PC-3 (cell line): ENCODE measurements at regions not wholly inside any gene's neighbourhood (a gene's known extent, or its start where the extent isn't known, plus 50 kb on each side); places are given as distances from the start of the nearest gene placed in this dataset.
"Not testable (repeated sequence)": the region's sequence is repeated elsewhere in the genome, so short reads cannot be mapped to it uniquely, and the experiment has no call there.

ENCODE experiments used
- ATAC-seq: fragments of 200-7000 bp; cut with Tn5 transposase; 2 replicates; pipeline ENCODE4 v1.9.1; 2020; ENCODE audit warnings: mild to moderate bottlenecking, moderate library complexity
- BruUV-seq: library from RNA; stranded (reverse); fragments of 400-500 nt; replicated peaks from 2 replicates; lab custom pipeline; 2021; lab: Mats Ljungman, UMichigan
- CTCF ChIA-PET: fragments of 300-600 bp; sonication (Branson Sonifier 250); formaldehyde crosslinking; loops from one replicate; lab custom pipeline; 2022; ENCODE audit warnings: antibody characterized with exemption; lab: Charles Lee
- POLR2A ChIA-PET: fragments of 300-600 bp; sonication (Branson Sonifier 250); formaldehyde crosslinking; loops from one replicate; lab custom pipeline; 2022; ENCODE audit warnings: antibody characterized with exemption; ENCODE audit not compliant: unreplicated experiment; lab: Charles Lee
- DNase-seq: peaks from one replicate; pipeline ENCODE4 v3.0.0-alpha.2; 2015
- H2AFZ ChIP-seq: fragments of 300-600 bp; sonication (generic); 2 replicates; pipeline ENCODE4 v1.6.0; 2016; ENCODE audit warnings: antibody characterized with exemption, low read length
- H3F3A ChIP-seq: fragments of 300-600 bp; sonication (generic); one replicate; pipeline ENCODE4 v1.6.0; 2017; ENCODE audit warnings: antibody characterized with exemption, low read length, control low read depth, mild to moderate bottlenecking; ENCODE audit not compliant: unreplicated experiment
- H3K27ac ChIP-seq: fragments of 300-600 bp; sonication (generic); 2 replicates; pipeline ENCODE4 v1.5.1; 2016; ENCODE audit warnings: mild to moderate bottlenecking, low read length
- H3K27me3 ChIP-seq: fragments of 300-600 bp; sonication (generic); 2 replicates; pipeline ENCODE4 v1.6.1; 2016; ENCODE audit warnings: low read length, mixed read lengths
- H3K36me3 ChIP-seq: fragments of 300-600 bp; sonication (generic); 2 replicates; pipeline ENCODE4 v1.6.1; 2016; ENCODE audit warnings: low read depth, mixed run types, low read length, mixed read lengths
- H3K4me1 ChIP-seq: fragments of 300-600 bp; sonication (generic); 2 replicates; pipeline ENCODE4 v1.5.1; 2016; ENCODE audit warnings: low read length; ENCODE audit not compliant: insufficient read depth
- H3K4me2 ChIP-seq: fragments of 300-600 bp; sonication (generic); 2 replicates; pipeline ENCODE4 v1.6.0; 2016; ENCODE audit warnings: low read length
- H3K4me3 ChIP-seq: fragments of 300-600 bp; sonication (generic); 2 replicates; pipeline ENCODE4 v1.5.1; 2016; ENCODE audit warnings: mild to moderate bottlenecking, low read length, mixed read lengths
- H3K79me2 ChIP-seq: fragments of 300-600 bp; sonication (generic); 2 replicates; pipeline ENCODE4 v1.6.1; 2017; ENCODE audit warnings: low read length, mixed read lengths
- H3K9ac ChIP-seq: fragments of 300-600 bp; sonication (generic); 2 replicates; pipeline ENCODE4 v1.6.0; 2016; ENCODE audit warnings: mild to moderate bottlenecking, low read length
- H3K9me2 ChIP-seq: fragments of 300-600 bp; sonication (generic); replicated peaks from 2 replicates; pipeline ENCODE4 v1.6.1; 2016; ENCODE audit warnings: mixed run types, low read length, mixed read lengths
- H3K9me3 ChIP-seq: fragments of 300-600 bp; sonication (generic); 2 replicates; pipeline ENCODE4 v1.6.1; 2016; ENCODE audit warnings: low read length, mixed read lengths
- H4K20me1 ChIP-seq: fragments of 300-600 bp; sonication (generic); 2 replicates; pipeline ENCODE4 v1.6.1; 2016; ENCODE audit warnings: low read length, mixed read lengths
- EZH2 ChIP-seq: fragments of 300-600 bp; sonication (generic); IDR thresholded peaks from one replicate; pipeline ENCODE4 v1.6.1; 2017; ENCODE audit warnings: antibody characterized with exemption, mild to moderate bottlenecking, low read length; ENCODE audit not compliant: unreplicated experiment
- EZH2phosphoT487 ChIP-seq: fragments of 300-600 bp; sonication (generic); IDR thresholded peaks from 2 replicates; pipeline ENCODE4 v1.6.1; 2018; ENCODE audit warnings: mild to moderate bottlenecking, antibody characterized with exemption, low read length, borderline replicate concordance
- intact Hi-C: fragments of 100-400 bp; cut with micrococcal nuclease; formaldehyde crosslinking; loops from 2 replicates; pipeline ENCODE4 v1.9.0; 2023
- TF ChIP-seq, protein P1 (sequence below): fragments of 300-600 bp; sonication (generic); conservative IDR thresholded peaks from 2 replicates; pipeline ENCODE4 v1.5.1; 2017; ENCODE audit warnings: antibody characterized with exemption, low read depth, mild to moderate bottlenecking, low read length

DNA sequence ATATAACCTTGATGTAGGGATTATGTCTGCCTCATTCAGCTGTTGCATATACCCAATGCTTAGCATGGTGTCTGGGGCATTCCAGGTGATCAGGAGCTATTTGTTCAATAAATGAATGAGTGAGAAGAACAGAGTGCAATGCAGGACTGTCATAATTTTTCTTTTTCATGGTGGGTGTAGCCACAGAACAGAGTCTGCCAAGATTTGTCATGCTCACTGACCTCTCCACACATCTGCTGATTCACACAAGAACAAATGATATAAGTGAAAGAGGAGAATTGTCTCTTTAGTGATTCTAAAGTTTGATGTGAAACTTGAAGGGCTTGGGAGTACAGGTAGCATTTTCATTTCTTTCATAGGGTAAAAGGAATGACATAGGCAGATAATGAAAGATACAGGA is 64.4 kb upstream of the TEX13D start:
- intact Hi-C loops = no loop called here
- H3K4me3 ChIP-seq = no peak overlapping the region
- no peaks in the 10 kb centered on the region for H3K4me1 ChIP-seq
- no peaks in the 10 kb centered on the region for H3K9me3 ChIP-seq
- POLR2A ChIA-PET = no interaction called here
- no peaks in the 10 kb centered on the region for H3K9me2 ChIP-seq
- H3K36me3 ChIP-seq = no peaks in the 10 kb centered on the region
- no peak overlapping the region for H3K27ac ChIP-seq
- CTCF ChIA-PET = no interaction called here
- H3K4me2 ChIP-seq = no peak overlapping the region
- H3K9ac ChIP-seq = no peak overlapping the region
- no peak for DNase-seq
- no TSS peak for BruUV-seq
- no peaks in the 10 kb centered on the region for H3F3A ChIP-seq
- H3K79me2 ChIP-seq = no peaks in the 10 kb centered on the region
- H4K20me1 ChIP-seq = no peaks in the 10 kb centered on the region
- no peak for ATAC-seq
- H2AFZ ChIP-seq = no peak overlapping the region
- no peaks in the 10 kb centered on the region for H3K27me3 ChIP-seq
- TF ChIP-seq EZH2 (no peak), EZH2phosphoT487 (no peak)
- TF ChIP-seq, protein P1, sequence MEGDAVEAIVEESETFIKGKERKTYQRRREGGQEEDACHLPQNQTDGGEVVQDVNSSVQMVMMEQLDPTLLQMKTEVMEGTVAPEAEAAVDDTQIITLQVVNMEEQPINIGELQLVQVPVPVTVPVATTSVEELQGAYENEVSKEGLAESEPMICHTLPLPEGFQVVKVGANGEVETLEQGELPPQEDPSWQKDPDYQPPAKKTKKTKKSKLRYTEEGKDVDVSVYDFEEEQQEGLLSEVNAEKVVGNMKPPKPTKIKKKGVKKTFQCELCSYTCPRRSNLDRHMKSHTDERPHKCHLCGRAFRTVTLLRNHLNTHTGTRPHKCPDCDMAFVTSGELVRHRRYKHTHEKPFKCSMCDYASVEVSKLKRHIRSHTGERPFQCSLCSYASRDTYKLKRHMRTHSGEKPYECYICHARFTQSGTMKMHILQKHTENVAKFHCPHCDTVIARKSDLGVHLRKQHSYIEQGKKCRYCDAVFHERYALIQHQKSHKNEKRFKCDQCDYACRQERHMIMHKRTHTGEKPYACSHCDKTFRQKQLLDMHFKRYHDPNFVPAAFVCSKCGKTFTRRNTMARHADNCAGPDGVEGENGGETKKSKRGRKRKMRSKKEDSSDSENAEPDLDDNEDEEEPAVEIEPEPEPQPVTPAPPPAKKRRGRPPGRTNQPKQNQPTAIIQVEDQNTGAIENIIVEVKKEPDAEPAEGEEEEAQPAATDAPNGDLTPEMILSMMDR = no peak

DNA sequence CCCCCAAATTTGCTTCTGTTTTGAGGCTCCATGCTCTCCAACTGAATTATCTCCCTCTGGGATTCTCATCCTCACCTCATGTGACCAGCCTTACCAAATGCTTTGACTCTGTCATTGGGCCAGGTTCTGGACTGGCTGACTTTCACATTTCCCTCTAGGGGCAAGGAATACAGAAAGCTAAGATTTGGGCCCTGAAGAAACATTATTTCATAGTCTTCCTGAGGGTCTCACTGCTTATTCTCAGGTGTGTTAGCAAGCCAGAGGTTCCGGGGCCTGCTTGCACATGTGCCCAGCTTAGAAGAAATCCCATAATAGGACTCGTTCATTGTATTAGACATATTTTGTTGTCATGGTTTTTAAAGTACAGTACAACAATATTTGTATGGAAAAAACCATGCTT is 62.6 kb upstream of the TEX13D start:
- Histone ChIP-seq H3K79me2 (no peaks in the 10 kb centered on the region), H3K36me3 (no peaks in the 10 kb centered on the region), H3K27me3 (no peaks in the 10 kb centered on the region), H3K4me3 (no peak overlapping the region), H3K9ac (no peak overlapping the region), H3K27ac (no peak overlapping the region), H3K4me2 (no peak overlapping the region), H4K20me1 (no peaks in the 10 kb centered on the region), H2AFZ (no peak overlapping the region), H3K4me1 (no peaks in the 10 kb centered on the region), H3K9me2 (no peaks in the 10 kb centered on the region), H3K9me3 (no peaks in the 10 kb centered on the region), H3F3A (no peaks in the 10 kb centered on the region)
- TF ChIP-seq, protein P1 = no peak
- TF ChIP-seq EZH2phosphoT487 = no peak
- no peak for TF ChIP-seq EZH2
- no TSS peak for BruUV-seq
- ChIA-PET POLR2A (no interaction called here), CTCF (no interaction called here)
- DNase-seq (no peak), ATAC-seq (no peak)
- intact Hi-C loops = no loop called here

- CTCF ChIA-PET, H4K20me1 ChIP-seq, H3K27me3 ChIP-seq, H3K9me2 ChIP-seq, H3K4me1 ChIP-seq, H3K27ac ChIP-seq, H3K79me2 ChIP-seq, intact Hi-C loops, H2AFZ ChIP-seq, H3K4me3 ChIP-seq, H3K36me3 ChIP-seq, DNase-seq, POLR2A ChIA-PET, BruUV-seq, H3K4me2 ChIP-seq, H3K9me3 ChIP-seq, ATAC-seq, H3F3A ChIP-seq, H3K9ac ChIP-seq: not testable (repeated sequence)
These were observed 60.9 kb upstream of the TEX13D start for GRCh38 chrX:124271599-124271998.
